IMR-90 (cell line): ENCODE measurements at regions not wholly inside any gene's neighbourhood (a gene's known extent, or its start where the extent isn't known, plus 50 kb on each side); places are given as distances from the start of the nearest gene placed in this dataset.

Source experiments
- ATAC-seq: fragments of 200-7000 bp; cut with Tn5 transposase; 2 replicates; pipeline ENCODE4 v1.9.1; 2020; ENCODE audit warnings: low read depth, mild to moderate bottlenecking, moderate library complexity
- BruUV-seq: library from RNA; stranded (reverse); fragments of 400-500 nt; replicated peaks from 2 replicates; lab custom pipeline; 2021; lab: Mats Ljungman, UMichigan
- CTCF ChIA-PET: fragments of 300-600 bp; formaldehyde crosslinking; extraction: SDS; loops from one replicate; lab custom pipeline; 2021; ENCODE audit warnings: antibody characterized with exemption; lab: Yijun Ruan, JAX
- POLR2A ChIA-PET: fragments of 300-600 bp; sonication (Branson Sonifier 250); formaldehyde crosslinking; loops from one replicate; lab custom pipeline; 2022; ENCODE audit warnings: antibody characterized with exemption; ENCODE audit not compliant: unreplicated experiment; lab: Charles Lee
- DNase-seq: peaks from one replicate; pipeline ENCODE4 v3.0.0; 2013
- H2AFZ ChIP-seq: replicated peaks from 2 replicates; pipeline ENCODE3; 2013; ENCODE audit warnings: low read length, mild to moderate bottlenecking; ENCODE audit not compliant: poor library complexity
- H2AK5ac ChIP-seq: 2 replicates; pipeline ENCODE4 v1.6.1; 2013; ENCODE audit warnings: low read depth, low read length, inconsistent platforms
- H2AK9ac ChIP-seq: replicated peaks from 2 replicates; pipeline ENCODE3; 2013; ENCODE audit warnings: mild to moderate bottlenecking, low read depth, low read length, moderate library complexity; ENCODE audit not compliant: poor library complexity
- H2BK120ac ChIP-seq: 2 replicates; pipeline ENCODE4 v1.6.1; 2013; ENCODE audit warnings: low read depth, low read length, inconsistent platforms
- H2BK15ac ChIP-seq: 3 replicates; pipeline ENCODE4 v1.6.1; 2013; ENCODE audit warnings: low read depth, low read length, inconsistent platforms
- H2BK20ac ChIP-seq: 2 replicates; pipeline ENCODE4 v1.6.1; 2013; ENCODE audit warnings: low read depth, mild to moderate bottlenecking, inconsistent platforms, low read length, moderate library complexity
- H2BK5ac ChIP-seq: 2 replicates; pipeline ENCODE4 v1.6.1; 2013; ENCODE audit warnings: mild to moderate bottlenecking, low read depth, low read length, inconsistent platforms; ENCODE audit not compliant: poor library complexity, severe bottlenecking
- H3K14ac ChIP-seq: replicated peaks from 2 replicates; pipeline ENCODE4 v1.6.1; 2013; ENCODE audit warnings: low read depth, low read length, inconsistent platforms
- H3K18ac ChIP-seq: 2 replicates; pipeline ENCODE4 v1.6.1; 2013; ENCODE audit warnings: low read depth, low read length, control low read depth
- H3K23ac ChIP-seq: 2 replicates; pipeline ENCODE4 v1.6.1; 2013; ENCODE audit warnings: low read depth, low read length, inconsistent platforms
- H3K27ac ChIP-seq: 2 replicates; pipeline ENCODE4 v1.5.1; 2013; ENCODE audit warnings: mild to moderate bottlenecking, control low read depth, low read length; ENCODE audit not compliant: insufficient read depth
- H3K27me3 ChIP-seq: 2 replicates; pipeline ENCODE4 v1.6.1; 2013; ENCODE audit warnings: low read length; ENCODE audit not compliant: control insufficient read depth, insufficient read depth
- H3K36me3 ChIP-seq: 2 replicates; pipeline ENCODE4 v1.6.1; 2013; ENCODE audit warnings: low read length, mixed read lengths; ENCODE audit not compliant: control insufficient read depth, insufficient read depth
- H3K4ac ChIP-seq: 2 replicates; pipeline ENCODE4 v1.6.1; 2013; ENCODE audit warnings: low read depth, low read length, inconsistent platforms
- H3K4me1 ChIP-seq: 2 replicates; pipeline ENCODE4 v1.6.1; 2013; ENCODE audit warnings: low read length, mixed read lengths; ENCODE audit not compliant: control insufficient read depth, insufficient read depth
- H3K4me2 ChIP-seq: 2 replicates; pipeline ENCODE4 v1.6.1; 2013; ENCODE audit warnings: low read depth, mild to moderate bottlenecking, control low read depth, low read length, moderate library complexity
- H3K4me3 ChIP-seq: 2 replicates; pipeline ENCODE4 v1.5.1; 2013; ENCODE audit warnings: low read depth, mild to moderate bottlenecking, control low read depth, low read length, moderate library complexity; ENCODE audit not compliant: insufficient read depth
- H3K56ac ChIP-seq: 2 replicates; pipeline ENCODE4 v1.6.1; 2013; ENCODE audit warnings: low read length, inconsistent platforms; ENCODE audit not compliant: insufficient read depth; ENCODE audit errors: extremely low read depth
- H3K79me1 ChIP-seq, 2 experiments: 2 replicates each; pipeline ENCODE4 v1.6.1; 2013; ENCODE audit warnings: low read length in 2 of 2, inconsistent platforms in 1 of 2, low read depth in 1 of 2
- H3K9ac ChIP-seq: 2 replicates; pipeline ENCODE4 v1.6.1; 2013; ENCODE audit warnings: low read depth, low read length, control low read depth
- H3K9me1 ChIP-seq: 2 replicates; pipeline ENCODE4 v1.6.1; 2013; ENCODE audit warnings: low read length, inconsistent platforms; ENCODE audit not compliant: insufficient read depth
- H3K9me3 ChIP-seq: 2 replicates; pipeline ENCODE4 v1.6.1; 2013; ENCODE audit warnings: low read length; ENCODE audit not compliant: control insufficient read depth, insufficient read depth
- H4K20me1 ChIP-seq: 2 replicates; pipeline ENCODE4 v1.6.1; 2013; ENCODE audit warnings: low read length, inconsistent platforms; ENCODE audit not compliant: insufficient read depth
- H4K5ac ChIP-seq: 2 replicates; pipeline ENCODE4 v1.6.1; 2013; ENCODE audit warnings: mild to moderate bottlenecking, low read depth, low read length, control low read depth
- H4K8ac ChIP-seq, 2 experiments: 2 replicates each; pipeline ENCODE4 v1.6.1; 2013; ENCODE audit warnings: low read depth in 2 of 2, low read length in 2 of 2, control low read depth in 1 of 2, inconsistent platforms in 1 of 2
- H4K91ac ChIP-seq: 2 replicates; pipeline ENCODE4 v1.6.1; 2013; ENCODE audit warnings: low read depth, low read length, inconsistent platforms; ENCODE audit not compliant: insufficient read depth
- CEBPB ChIP-seq: IDR thresholded peaks from 2 replicates; pipeline ENCODE4 v1.6.1; 2012; ENCODE audit warnings: low read depth, low read length, improper control_type of control experiment
- CTCF ChIP-seq: conservative IDR thresholded peaks from 2 replicates; pipeline ENCODE4 v1.5.1; 2012; ENCODE audit warnings: mild to moderate bottlenecking, low read depth, low read length, improper control_type of control experiment
- ELK1 ChIP-seq: fragments of 150-350 bp; IDR thresholded peaks from 2 replicates; pipeline ENCODE4 v1.6.1; 2016; ENCODE audit warnings: low read depth, mild to moderate bottlenecking, low read length, moderate library complexity, borderline replicate concordance
- MXI1 ChIP-seq: IDR thresholded peaks from 2 replicates; pipeline ENCODE4 v1.6.1; 2012; ENCODE audit warnings: low read depth, mild to moderate bottlenecking, low read length, moderate library complexity, borderline replicate concordance
- RAD21 ChIP-seq: IDR thresholded peaks from 2 replicates; pipeline ENCODE4 v1.6.1; 2012; ENCODE audit warnings: low read length, improper control_type of control experiment
- RFX5 ChIP-seq: IDR thresholded peaks from 2 replicates; pipeline ENCODE4 v1.8.0; 2012; ENCODE audit warnings: low read depth, mild to moderate bottlenecking, low read length, moderate library complexity
- SMC3 ChIP-seq: fragments of 150-350 bp; IDR thresholded peaks from 2 replicates; pipeline ENCODE4 v1.6.1; 2016; ENCODE audit warnings: low read depth, mild to moderate bottlenecking, antibody characterized with exemption, low read length, moderate library complexity
- WGBS, 2 experiments: methylation state at CpG; one replicate each; pipeline versions ENCODE4 v1.1.5 to v1.1.7; 2013; ENCODE audit warnings: missing lambda C conversion rate in 2 of 2; ENCODE audit not compliant: insufficient read length in 1 of 2; ENCODE audit errors: extremely low coverage in 2 of 2; 5-methylcytosine and 5-hydroxymethylcytosine counted together
- dilution Hi-C: fragments of 300-500 bp; cut with HindIII; formaldehyde crosslinking; loops from one replicate; pipeline ENCODE4 v1.14.3; 2018; ENCODE audit warnings: low sequenced_read_pairs; ENCODE audit not compliant: unreplicated experiment
- in situ Hi-C: fragments of 300-500 bp; cut with MboI; formaldehyde crosslinking; loops from 3 replicates; pipeline ENCODE4 v1.14.3; 2019; ENCODE audit warnings: low sequenced_read_pairs, inconsistent platforms, mixed read lengths
- intact Hi-C: fragments of 100-400 bp; cut with micrococcal nuclease; formaldehyde crosslinking; loops from 2 replicates; pipeline ENCODE4 v1.10.0; 2022

GRCh38 chr6:4420160-4420865 is 284.9 kb upstream of the ECI2 start:
- Histone ChIP-seq H2AK9ac (no peak overlapping the region), H3K14ac (no peak overlapping the region), H2BK15ac (no peak overlapping the region), H3K9me3 (peaks cover 6% of the 10 kb centered on the region), H2AK5ac (no peak overlapping the region), H3K36me3 (no peaks in the 10 kb centered on the region), H3K23ac (no peak overlapping the region), H2BK20ac (no peak overlapping the region), H3K9ac (no peak overlapping the region), H3K4me1 (no peaks in the 10 kb centered on the region), H2BK120ac (no peak overlapping the region), H3K27me3 (no peaks in the 10 kb centered on the region), H3K18ac (no peak overlapping the region; the same call in 1 of the 2 replicates), H3K4me3 (no peak overlapping the region), H3K9me1 (no peaks in the 10 kb centered on the region), H2BK5ac (no peak overlapping the region), H2AFZ (no peak overlapping the region), H4K91ac (no peak overlapping the region), H3K27ac (no peak overlapping the region), H3K79me1 (no peaks in the 10 kb centered on the region), H4K20me1 (no peaks in the 10 kb centered on the region), H3K4me2 (no peak overlapping the region), H4K5ac (no peak overlapping the region), H3K4ac (no peak overlapping the region), H4K8ac (no peak overlapping the region), H3K56ac (no peak overlapping the region)
- intact Hi-C loops (no loop called here), in situ Hi-C loops (no loop called here), dilution Hi-C loops (no loop called here)
- ChIA-PET POLR2A (no interaction called here), CTCF (interaction anchor here (0.6 to 0.8 kb wide), 2 partner anchors 283 to 508 kb away, joined by 4 to 5 read pairs; no protein-coding TSS in a partner anchor)
- no peak for TF ChIP-seq RFX5
- no peak for TF ChIP-seq CEBPB
- no peak for TF ChIP-seq ELK1
- no peak for TF ChIP-seq SMC3
- TF ChIP-seq RAD21, result no peak
- no peak for TF ChIP-seq MXI1
- TF ChIP-seq CTCF, result no peak
- no CpG with 5 or more reads among the region's 4 CpGs for WGBS, 2 experiments
- no TSS peak for BruUV-seq
- DNase-seq (no peak), ATAC-seq (no peak)
